GM12864 (cell line): ENCODE measurements at regions not wholly inside any gene's neighbourhood (a gene's known extent, or its start where the extent isn't known, plus 50 kb on each side); places are given as distances from the start of the nearest gene placed in this dataset.

Experiments used
- DNase-seq: peaks from one replicate; pipeline ENCODE4 v3.0.0-alpha.2; 2011; ENCODE audit warnings: low read depth
- H3K4me3 ChIP-seq: 2 replicates; pipeline ENCODE4 v1.5.1; 2011; ENCODE audit warnings: mild to moderate bottlenecking, low read depth, low read length, control low read depth
- CTCF ChIP-seq: IDR thresholded peaks from 2 replicates; pipeline ENCODE4 v1.5.1; 2011; ENCODE audit warnings: low read depth, mild to moderate bottlenecking, moderate library complexity, low read length, control low read depth, inconsistent platforms; ENCODE audit errors: missing control alignments

- no peak for DNase-seq
- TF ChIP-seq CTCF = no peak
- H3K4me3 ChIP-seq = no peak overlapping the region
Observed at GRCh38 chr6:79864421-79864820, 82.9 kb downstream of the ELOVL4 start.

DNA sequence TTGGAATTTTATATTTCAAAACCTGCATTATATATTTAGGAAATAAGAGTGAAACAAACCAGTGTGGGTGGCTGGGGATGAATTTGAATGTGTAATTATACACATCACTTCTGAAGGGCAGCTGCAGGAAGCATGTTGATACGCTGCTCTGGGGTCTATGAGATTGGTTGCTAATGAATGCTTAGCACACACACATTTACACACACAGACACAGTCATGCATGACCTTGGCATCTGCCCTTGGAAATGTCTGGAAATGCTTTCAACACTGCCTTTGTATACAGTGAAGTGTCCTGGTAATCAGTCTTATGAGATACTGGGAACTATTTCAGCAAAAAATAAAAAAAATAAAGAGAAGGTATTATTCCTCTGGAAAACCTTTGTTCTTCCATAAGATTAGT is 83.4 kb downstream of the ELOVL4 start:
- no peak overlapping the region for H3K4me3 ChIP-seq
- no peak for DNase-seq
- no peak for TF ChIP-seq CTCF

- DNase-seq = no peak
- TF ChIP-seq CTCF = no peak
- H3K4me3 ChIP-seq = no peak overlapping the region
Observed at GRCh38 chr6:79863566-79863965, 83.8 kb downstream of the ELOVL4 start.

DNA sequence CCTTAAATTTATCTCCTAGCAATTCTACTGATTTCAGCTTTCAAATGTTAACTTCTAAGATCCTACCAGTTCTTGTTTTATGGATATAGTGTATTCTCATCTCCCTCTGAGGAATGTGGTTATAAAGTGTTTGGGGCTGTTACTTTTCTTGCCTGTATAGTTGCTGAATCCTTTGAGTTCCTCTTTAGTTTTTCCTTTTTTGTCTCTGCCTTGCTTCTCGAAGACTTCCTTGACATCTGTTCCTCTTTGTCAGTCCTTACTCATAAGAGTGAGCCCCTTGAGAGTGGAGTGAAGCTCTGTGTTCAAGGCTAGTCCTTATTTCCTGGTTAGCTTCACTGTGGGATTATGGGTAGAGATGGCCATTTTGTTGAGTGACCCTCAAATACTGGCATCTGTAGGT is 84.6 kb downstream of the ELOVL4 start:
- no peak for DNase-seq
- TF ChIP-seq CTCF = no peak
- no peak overlapping the region for H3K4me3 ChIP-seq

DNA sequence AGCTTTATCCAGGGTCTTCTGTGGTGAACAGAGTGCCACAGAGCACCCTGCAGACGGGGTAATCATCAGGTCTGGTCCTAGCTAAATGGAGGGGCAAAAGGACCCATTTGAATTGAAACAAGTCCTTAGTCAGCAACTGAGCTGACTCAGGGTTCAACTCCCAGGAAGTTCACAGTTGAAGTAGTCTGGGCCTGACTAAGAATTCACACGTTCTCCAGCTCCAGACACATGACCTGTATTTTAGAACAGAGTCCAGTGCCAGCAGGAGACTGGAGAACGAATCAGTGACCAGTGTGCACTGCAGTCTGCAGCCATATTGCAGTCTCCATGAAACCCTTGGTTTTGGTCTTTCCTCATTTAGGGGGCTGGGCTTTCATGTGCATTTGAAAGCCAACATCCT is 85.2 kb downstream of the ELOVL4 start:
- no peak for TF ChIP-seq CTCF
- no peak overlapping the region for H3K4me3 ChIP-seq
- DNase-seq = no peak

DNA sequence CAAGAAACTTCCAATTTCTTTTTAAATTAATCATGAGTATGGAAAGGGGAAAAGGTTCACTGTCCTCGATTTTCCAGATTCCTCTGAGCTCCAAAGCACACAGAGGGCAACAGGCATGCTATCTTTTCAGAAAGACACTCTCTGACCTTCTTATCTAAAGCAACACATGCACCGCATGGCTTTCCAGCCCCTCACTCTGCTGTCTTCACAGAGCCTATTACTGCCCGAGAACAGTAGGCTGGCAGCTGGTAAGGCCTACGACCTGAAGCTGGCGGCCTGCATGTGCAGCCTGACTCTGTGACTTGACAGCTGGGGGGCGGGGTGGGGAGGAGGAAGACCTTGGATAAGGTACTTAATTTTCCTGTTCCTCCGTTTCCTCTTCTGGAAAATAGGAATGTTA is 86.3 kb downstream of the ELOVL4 start:
- DNase-seq = no peak
- H3K4me3 ChIP-seq = no peak overlapping the region
- TF ChIP-seq CTCF = no peak

- no peak for TF ChIP-seq CTCF
- DNase-seq = no peak
- no peak overlapping the region for H3K4me3 ChIP-seq
Observed at GRCh38 chr6:79847426-79847825, 99.9 kb downstream of the ELOVL4 start.
